ENCODE measurements at regions not wholly inside any gene's neighbourhood (a gene's known extent, or its start where the extent isn't known, plus 50 kb on each side); places are given as distances from the start of the nearest gene placed in this dataset.

GRCh38 chr16:60304720-60305119 lies 1570.6 kb upstream of the GOT2 start:
- TF ChIP-seq CTCF (IDR thresholded peaks at IDR 0.05; ENCODE audit: low read depth, low read length, missing input control) = no peak
- TF ChIP-seq RAD21 (IDR thresholded peaks at IDR 0.05) = no peak
- no peak for TF ChIP-seq MAX (IDR thresholded peaks at IDR 0.05)
- no peak for TF ChIP-seq RXRA (IDR thresholded peaks at IDR 0.05)
- TF ChIP-seq REST (IDR thresholded peaks at IDR 0.05) = no peak
- TF ChIP-seq YY1 (IDR thresholded peaks at IDR 0.05) = no peak
- TF ChIP-seq TAF1 (conservative IDR thresholded peaks at IDR 0.05) = no peak
- TF ChIP-seq EGR1 (IDR thresholded peaks at IDR 0.05; ENCODE audit: low read depth in 2 of 2) = no peak

Data from liver (tissue), 3 donors.